ENCODE measurements at regions not wholly inside any gene's neighbourhood (a gene's known extent, or its start where the extent isn't known, plus 50 kb on each side); places are given as distances from the start of the nearest gene placed in this dataset.

GRCh38 chr1:55929652-55930051 lies 649.7 kb downstream of the PLPP3 start:
- DNase-seq (ENCODE audit: low spot score), result no peak

- DNase-seq (ENCODE audit: low spot score), result no peak
Measured at GRCh38 chr1:55928576-55928975, 650.8 kb downstream of the PLPP3 start.

DNA sequence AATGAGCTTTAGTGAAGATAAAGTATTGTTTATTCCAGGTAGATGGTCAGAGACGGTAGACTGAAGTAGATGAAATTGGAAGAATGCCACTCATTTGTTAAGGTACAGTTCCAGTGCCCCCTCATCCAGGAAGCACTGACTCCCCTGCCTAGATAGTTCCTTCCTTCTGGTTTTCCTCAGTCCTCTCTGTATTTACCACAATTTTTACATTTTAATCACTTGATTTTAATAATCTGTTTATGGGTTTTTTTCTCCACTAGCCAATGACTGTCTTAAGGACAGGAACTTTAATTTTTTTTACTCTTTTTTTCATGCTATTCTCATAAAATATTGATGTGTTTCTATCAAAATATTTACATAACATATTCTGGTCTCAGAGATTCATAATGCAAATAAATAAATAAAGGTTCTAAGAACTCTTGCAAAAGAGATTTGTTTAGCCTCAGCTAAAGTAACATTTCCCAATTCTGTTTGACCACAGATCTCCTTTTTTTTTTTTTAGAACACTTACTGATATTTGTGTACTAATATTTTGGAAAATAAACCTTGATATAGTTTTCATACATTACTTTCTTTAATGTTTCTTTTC lies 651.6 kb downstream of the PLPP3 start:
- DNase-seq (ENCODE audit: low spot score), result no peak

- DNase-seq (ENCODE audit: low spot score), result no peak
Measured at GRCh38 chr1:55926906-55927471, 652.4 kb downstream of the PLPP3 start.

DNA sequence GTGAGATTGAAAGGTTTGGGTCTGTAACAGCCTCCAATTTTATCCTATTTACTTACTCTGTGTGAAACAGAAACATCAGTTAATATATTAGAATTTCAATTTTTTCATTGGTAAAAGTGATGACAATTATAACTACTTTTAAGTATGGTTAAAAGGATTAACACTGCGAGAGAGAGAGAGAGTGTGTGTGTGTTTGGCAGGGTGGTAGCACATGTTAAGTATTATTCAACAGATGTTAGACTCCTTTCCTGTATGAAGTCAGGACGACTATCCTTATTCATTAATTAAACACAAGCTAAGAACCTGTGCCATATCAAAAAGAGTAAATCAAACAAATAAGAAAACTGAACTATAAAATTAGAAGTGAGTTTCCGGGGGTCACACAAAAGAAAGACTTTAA lies 662.5 kb downstream of the PLPP3 start:
- no peak for DNase-seq (ENCODE audit: low spot score)

DNA sequence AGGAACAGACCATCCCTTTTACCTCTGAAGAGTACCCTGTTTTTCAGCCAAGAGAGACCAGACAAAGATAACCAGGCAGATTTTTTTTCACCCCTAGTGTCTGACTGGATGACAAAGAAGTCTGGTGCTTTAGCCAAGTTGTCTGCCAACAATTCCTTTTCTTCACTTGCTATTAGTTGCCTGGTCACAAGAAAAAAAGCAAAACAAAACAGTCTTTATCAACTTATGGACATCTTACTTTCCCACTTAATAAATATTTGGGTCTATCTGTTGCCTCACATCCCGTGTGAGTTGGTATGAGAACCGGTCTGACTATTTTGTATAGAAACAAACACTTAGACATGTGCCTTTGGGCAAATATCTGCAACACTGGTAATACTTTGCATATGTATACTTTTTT lies 662.9 kb downstream of the PLPP3 start:
- DNase-seq (ENCODE audit: low spot score), result no peak

GRCh38 chr1:55913565-55913964 lies 665.8 kb downstream of the PLPP3 start:
- DNase-seq (ENCODE audit: low spot score), result no peak

- DNase-seq (ENCODE audit: low spot score), result no peak
Measured at GRCh38 chr1:55912438-55912837, 666.9 kb downstream of the PLPP3 start.

- DNase-seq (ENCODE audit: low spot score), result no peak
Measured at GRCh38 chr1:55904541-55904940, 674.8 kb downstream of the PLPP3 start.

DNA sequence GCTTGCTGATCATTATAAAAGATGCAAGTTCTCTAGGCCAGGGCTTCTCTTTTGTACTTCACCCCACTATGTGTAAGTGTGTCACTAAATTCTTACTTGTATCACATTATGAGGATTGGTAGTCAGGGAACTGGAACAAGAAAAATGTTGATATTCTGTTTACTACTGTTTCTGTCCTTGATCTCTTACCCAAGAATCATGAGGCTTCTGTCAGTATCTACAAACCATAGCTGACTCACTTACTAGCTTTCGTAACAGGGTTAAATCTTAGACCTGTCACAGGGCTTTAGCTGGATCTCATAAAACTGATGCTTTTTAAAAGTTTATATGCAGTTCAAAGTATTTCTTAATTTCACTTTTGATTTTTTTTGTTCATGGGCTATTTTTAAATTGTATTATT lies 681.2 kb downstream of the PLPP3 start:
- DNase-seq (ENCODE audit: low spot score), result no peak

- DNase-seq (ENCODE audit: low spot score), result no peak
Measured at GRCh38 chr1:55896210-55896609, 681.0 kb upstream of the USP24 start.

DNA sequence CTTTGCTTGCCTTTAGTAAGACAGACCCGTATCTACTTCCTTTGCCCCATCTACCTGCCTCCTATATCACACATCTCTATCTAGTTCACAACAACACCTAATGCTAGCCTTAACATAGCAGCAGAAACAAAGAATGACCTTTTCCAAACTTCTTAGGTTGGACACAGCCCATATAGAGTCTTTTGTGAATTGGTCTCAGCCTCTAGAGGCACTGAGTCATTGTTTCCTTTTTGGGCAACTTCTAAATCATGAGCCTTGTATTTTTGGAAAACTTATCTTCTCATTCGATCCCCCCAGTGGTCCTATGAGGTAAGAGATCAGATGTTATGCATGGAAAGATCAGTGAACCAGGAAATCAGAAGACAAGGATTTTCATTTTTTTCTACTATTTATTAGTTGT lies 679.4 kb upstream of the USP24 start:
- no peak for DNase-seq (ENCODE audit: low spot score)

DNA sequence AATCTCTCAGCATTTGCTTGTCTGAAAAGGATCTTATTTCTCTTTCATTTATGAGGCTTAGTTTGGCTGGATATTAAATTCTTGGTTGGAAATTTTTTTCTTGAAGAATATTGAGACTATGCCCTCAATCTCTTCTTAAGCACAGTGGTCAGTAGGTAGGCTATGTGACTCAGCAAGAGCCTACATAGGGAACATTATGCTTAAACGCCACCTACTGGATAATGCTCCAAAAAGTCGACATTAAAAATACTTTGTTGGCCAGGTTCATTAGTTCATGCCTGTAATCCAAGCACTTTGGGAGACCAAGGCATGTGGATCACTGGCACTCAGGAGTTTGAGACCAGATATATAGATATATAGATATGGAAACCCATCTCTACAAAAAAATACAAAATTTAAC lies 678.0 kb upstream of the USP24 start:
- DNase-seq (ENCODE audit: low spot score), result peak; percentile 38

DNA sequence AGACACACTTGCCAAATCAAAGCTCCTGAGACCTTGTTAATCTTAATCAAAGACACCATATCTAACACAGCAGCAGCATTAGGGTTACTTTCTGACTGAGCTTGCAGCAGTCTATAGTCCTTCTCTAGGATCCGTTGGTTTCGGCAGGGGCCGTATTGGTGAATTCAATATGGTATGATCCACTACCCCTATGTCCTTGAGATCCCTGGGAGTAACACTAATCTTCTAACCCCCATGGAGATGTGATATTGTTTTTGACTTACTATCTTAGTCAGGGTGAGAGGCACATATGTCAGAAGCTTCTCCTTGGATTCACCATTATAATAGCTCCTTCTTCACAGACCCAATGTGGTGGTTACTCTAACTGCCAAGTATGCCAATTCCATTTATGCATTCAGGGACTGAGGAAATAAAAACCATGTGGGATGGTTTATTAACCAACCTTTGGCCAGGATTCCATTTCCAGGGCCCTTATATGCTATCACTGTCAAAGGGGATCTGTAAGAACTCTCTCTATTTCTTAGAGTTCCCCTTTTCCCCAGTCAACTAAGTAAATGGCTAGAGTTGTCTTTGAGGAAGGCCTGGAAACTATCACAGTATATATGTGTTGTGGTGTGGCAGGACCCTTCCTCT lies 673.6 kb upstream of the USP24 start:
- no peak for DNase-seq (ENCODE audit: low spot score)

GRCh38 chr1:55886856-55887712 lies 671.9 kb upstream of the USP24 start:
- DNase-seq (ENCODE audit: low spot score), result no peak

- no peak for DNase-seq (ENCODE audit: low spot score)
Measured at GRCh38 chr1:55885619-55886018, 670.5 kb upstream of the USP24 start.

- no peak for DNase-seq (ENCODE audit: low spot score)
Measured at GRCh38 chr1:55882931-55883330, 667.8 kb upstream of the USP24 start.

GRCh38 chr1:55879346-55879745 lies 664.2 kb upstream of the USP24 start:
- no peak for DNase-seq (ENCODE audit: low spot score)

GRCh38 chr1:55877437-55878232 lies 662.5 kb upstream of the USP24 start:
- DNase-seq (ENCODE audit: low spot score), result no peak

- no peak for DNase-seq (ENCODE audit: low spot score)
Measured at GRCh38 chr1:55876276-55877060, 661.3 kb upstream of the USP24 start.

- no peak for DNase-seq (ENCODE audit: low spot score)
Measured at GRCh38 chr1:55870106-55870505, 654.9 kb upstream of the USP24 start.

Data from iPS-NIHi11 (cell line).